22Rv1 (cell line): ENCODE measurements at regions not wholly inside any gene's neighbourhood (a gene's known extent, or its start where the extent isn't known, plus 50 kb on each side); places are given as distances from the start of the nearest gene placed in this dataset.
"Not testable (repeated sequence)": the region's sequence is repeated elsewhere in the genome, so short reads cannot be mapped to it uniquely, and the experiment has no call there.

ENCODE experiments used
- CTCF ChIP-seq: fragments of 450-650 bp; IDR thresholded peaks from 2 replicates; pipeline ENCODE4 v1.5.1; 2017; ENCODE audit warnings: mild to moderate bottlenecking
- ZFX ChIP-seq: fragments of 450-650 bp; IDR thresholded peaks from 2 replicates; pipeline ENCODE4 v1.6.1; 2017; ENCODE audit warnings: antibody characterized with exemption, borderline replicate concordance

- TF ChIP-seq CTCF, ZFX: not testable (repeated sequence)
These were observed 411.4 kb downstream of the LTN1 start for GRCh38 chr21:28581311-28581731.
